Tibial artery (tissue), 4 donors: ENCODE measurements at regions not wholly inside any gene's neighbourhood (a gene's known extent, or its start where the extent isn't known, plus 50 kb on each side); places are given as distances from the start of the nearest gene placed in this dataset.
"Not testable (repeated sequence)": the region's sequence is repeated elsewhere in the genome, so short reads cannot be mapped to it uniquely, and the experiment has no call there.

Source experiments
- DNase-seq, 2 donors: peaks; one replicate each; pipeline ENCODE4 v3.0.0-alpha.2; 2019
- H3K27ac ChIP-seq, 2 donors: fragments of 200-600 bp; sonication (generic) in 1 of 2; 1 replicate in 1 of 2; 2 replicates in 1 of 2; pipeline ENCODE4 v1.5.1; 2018 to 2019; ENCODE audit warnings: mild to moderate bottlenecking in 1 of 2
- H3K27me3 ChIP-seq, 2 donors: fragments of 200-600 bp; sonication (generic) in 1 of 2; one replicate each; pipeline versions ENCODE4 v1.5.1 to v1.6.0; 2016 to 2019
- H3K36me3 ChIP-seq, 3 donors: fragments of 200-600 bp; sonication (generic) in 2 of 3; one replicate each; pipeline ENCODE4 v1.5.1; 2016 to 2019; ENCODE audit warnings: mild to moderate bottlenecking in 2 of 3
- H3K4me1 ChIP-seq, 4 donors: fragments of 200-600 bp; sonication (generic) in 2 of 4; 1 replicate in 3 of 4; 2 replicates in 1 of 4; pipeline ENCODE4 v1.5.1; 2016 to 2019
- H3K4me3 ChIP-seq, 2 donors: fragments of 200-600 bp; sonication (generic) in 1 of 2; 1 replicate in 1 of 2; 2 replicates in 1 of 2; pipeline ENCODE4 v1.5.1; 2018 to 2019; ENCODE audit warnings: mild to moderate bottlenecking in 2 of 2
- H3K9me3 ChIP-seq, 3 donors: fragments of 200-600 bp; sonication (generic) in 1 of 3; one replicate each; pipeline ENCODE4 v1.5.1; 2016 to 2019
- CTCF ChIP-seq, 2 experiments: fragments of 200-600 bp in 1 of 2; fragments of 450-650 bp in 1 of 2; IDR thresholded peaks; one replicate each; pipeline ENCODE4 v1.5.1; 2017 to 2019; ENCODE audit warnings: antibody characterized with exemption in 2 of 2, mild to moderate bottlenecking in 1 of 2, moderate library complexity in 1 of 2
- intact Hi-C: fragments of 100-400 bp; cut with DNase I; formaldehyde crosslinking; loops from one replicate; pipeline ENCODE4 v1.15.0; 2023; ENCODE audit warnings: low total_unique reads

- Histone ChIP-seq H3K9me3 (no peaks in the 10 kb centered on the region), H3K27me3 (no peaks in the 10 kb centered on the region), H3K4me1 (peaks cover 0 to 23% (median 3%) of the 10 kb centered on the region in 4 donors), H3K36me3 (no peaks in the 10 kb centered on the region), H3K4me3 (no peak overlapping the region), H3K27ac (no peak overlapping the region)
- intact Hi-C loops: no loop called here
- no peak for DNase-seq
- no peak for TF ChIP-seq CTCF (IDR thresholded peaks at IDR 0.05)
These were observed 128.3 kb upstream of the MAN2A1 start for GRCh38 chr5:109561447-109561846.

GRCh38 chr5:109560554-109560953 lies 129.2 kb upstream of the MAN2A1 start:
- no peak for TF ChIP-seq CTCF (IDR thresholded peaks at IDR 0.05)
- H3K4me3 ChIP-seq: no peak overlapping the region
- no peaks in the 10 kb centered on the region for H3K36me3 ChIP-seq
- no peaks in the 10 kb centered on the region for H3K9me3 ChIP-seq
- intact Hi-C loops: no loop called here
- DNase-seq: no peak
- peaks cover 0 to 23% (median 3%) of the 10 kb centered on the region in 4 donors for H3K4me1 ChIP-seq
- no peaks in the 10 kb centered on the region for H3K27me3 ChIP-seq
- no peak overlapping the region for H3K27ac ChIP-seq

- no peaks in the 10 kb centered on the region for H3K27me3 ChIP-seq
- peak overlapping the region; percentile 41 to 66 for H3K27ac ChIP-seq
- no peak for DNase-seq
- intact Hi-C loops: no loop called here
- H3K36me3 ChIP-seq: no peaks in the 10 kb centered on the region
- no peaks in the 10 kb centered on the region for H3K9me3 ChIP-seq
- no peak overlapping the region for H3K4me3 ChIP-seq
- H3K4me1 ChIP-seq: peaks cover 0 to 23% (median 3%) of the 10 kb centered on the region in 4 donors
- no peak for TF ChIP-seq CTCF (IDR thresholded peaks at IDR 0.05)
These were observed 130.8 kb upstream of the MAN2A1 start for GRCh38 chr5:109558952-109559351.

- Histone ChIP-seq H3K9me3 (no peaks in the 10 kb centered on the region), H3K36me3 (no peaks in the 10 kb centered on the region), H3K4me1 (peaks cover 0 to 23% (median 3%) of the 10 kb centered on the region in 4 donors), H3K27ac (peak overlapping the region; percentile 41 to 66), H3K4me3 (no peak overlapping the region), H3K27me3 (no peaks in the 10 kb centered on the region)
- no peak for DNase-seq
- intact Hi-C loops: no loop called here
- TF ChIP-seq CTCF (IDR thresholded peaks at IDR 0.05): no peak
These were observed 131.4 kb upstream of the MAN2A1 start for GRCh38 chr5:109558364-109558763.

GRCh38 chr5:109553846-109554245 lies 135.9 kb upstream of the MAN2A1 start:
- H3K4me3 ChIP-seq: no peak overlapping the region
- H3K4me1 ChIP-seq: peaks cover 0 to 13% (median 3%) of the 10 kb centered on the region in 4 donors
- peaks cover 0 to 7% (median 0%) of the 10 kb centered on the region in 3 donors for H3K9me3 ChIP-seq
- no peak overlapping the region for H3K27ac ChIP-seq
- DNase-seq: no peak
- no peaks in the 10 kb centered on the region for H3K36me3 ChIP-seq
- H3K27me3 ChIP-seq: no peaks in the 10 kb centered on the region
- TF ChIP-seq CTCF (IDR thresholded peaks at IDR 0.05): no peak
- intact Hi-C loops: no loop called here

- H3K36me3 ChIP-seq, H3K9me3 ChIP-seq, intact Hi-C loops, H3K27me3 ChIP-seq, H3K4me3 ChIP-seq, DNase-seq, H3K27ac ChIP-seq, H3K4me1 ChIP-seq: not testable (repeated sequence)
These were observed 138.5 kb upstream of the MAN2A1 start for GRCh38 chr5:109551234-109551633.
